ENCODE measurements at regions not wholly inside any gene's neighbourhood (a gene's known extent, or its start where the extent isn't known, plus 50 kb on each side); places are given as distances from the start of the nearest gene placed in this dataset.

- Histone ChIP-seq H3K18ac (ENCODE audit: insufficient read length, low read depth, low read length) (no peak overlapping the region), H3K23me2 (ENCODE audit: insufficient read length, low read depth, low read length, poor library complexity, severe bottlenecking) (no peaks in the 10 kb centered on the region)
Measured at GRCh38 chr4:120415896-120416295, 349.2 kb upstream of the MAD2L1 start.

More at GRCh38 chr4:120415896-120416295, 349.2 kb upstream of the MAD2L1 start:
- Histone ChIP-seq H3K9ac (ENCODE audit: extremely low read depth, insufficient read length, low read length) (no peak overlapping the region), H3K79me2 (ENCODE audit: insufficient read depth, low read length) (no peaks in the 10 kb centered on the region), H2BK120ac (ENCODE audit: low read depth, low read length, poor library complexity, severe bottlenecking) (no peak overlapping the region), H3K79me1 (ENCODE audit: insufficient read depth, low read depth, low read length, poor library complexity, severe bottlenecking) (no peaks in the 10 kb centered on the region), H2BK15ac (ENCODE audit: low read depth, low read length) (no peak overlapping the region), H3K23ac (ENCODE audit: insufficient read length, low read depth, low read length) (no peak overlapping the region), H4K20me1 (ENCODE audit: control insufficient read depth, insufficient read depth, insufficient read length) (no peaks in the 10 kb centered on the region), H4K91ac (ENCODE audit: insufficient read length, low read depth, low read length) (no peak overlapping the region), H3K9me3 (ENCODE audit: control insufficient read depth, low read depth, low read length) (no peaks in the 10 kb centered on the region), H3T11ph (ENCODE audit: low read length) (no peak overlapping the region), H4K5ac (ENCODE audit: insufficient read length, low read depth, low read length) (no peak overlapping the region), H3K14ac (ENCODE audit: insufficient read depth, low read length) (no peak overlapping the region), H3K4me1 (ENCODE audit: insufficient read depth, low read length) (no peaks in the 10 kb centered on the region), H3K56ac (ENCODE audit: insufficient read length, low read depth, low read length) (no peak overlapping the region), H3K4me2 (ENCODE audit: insufficient read depth, insufficient read length, low read length) (no peak overlapping the region), H3K4ac (ENCODE audit: low read depth, low read length) (no peak overlapping the region), H2AK5ac (ENCODE audit: insufficient read length, low read length) (no peak overlapping the region), H2BK20ac (ENCODE audit: low read depth, low read length, poor library complexity, severe bottlenecking) (no peak overlapping the region), H3K27me3 (ENCODE audit: insufficient read depth, low read length) (no peaks in the 10 kb centered on the region), H4K8ac (replicated peaks; ENCODE audit: insufficient read length, low read depth, low read length) (no peak overlapping the region), H3K27ac (ENCODE audit: insufficient read length, low read depth, low read length) (no peak overlapping the region), H2BK5ac (ENCODE audit: insufficient read length, low read length) (no peak overlapping the region), H2AFZ (ENCODE audit: low read length) (no peak overlapping the region), H2BK12ac (ENCODE audit: insufficient read length, low read depth, low read length) (no peak overlapping the region)
- Mint-ChIP-seq H3K27ac (no peak overlapping the region), H3K4me1 (no peaks in the 10 kb centered on the region), H3K36me3 (ENCODE audit: insufficient read depth in 1 of 3, low read depth in 3 of 3) (peaks cover 2 to 6% (median 3%) of the 10 kb centered on the region in 3 experiments; a peak in 3 of 7 replicates), H3K4me3 (no peak overlapping the region), H3K27me3 (ENCODE audit: low read depth) (no peaks in the 10 kb centered on the region), H3K9me3 (peaks cover 4 to 12% of the 10 kb centered on the region in 2 experiments)
- no peak for DNase-seq
- TF ChIP-seq, protein P1, sequence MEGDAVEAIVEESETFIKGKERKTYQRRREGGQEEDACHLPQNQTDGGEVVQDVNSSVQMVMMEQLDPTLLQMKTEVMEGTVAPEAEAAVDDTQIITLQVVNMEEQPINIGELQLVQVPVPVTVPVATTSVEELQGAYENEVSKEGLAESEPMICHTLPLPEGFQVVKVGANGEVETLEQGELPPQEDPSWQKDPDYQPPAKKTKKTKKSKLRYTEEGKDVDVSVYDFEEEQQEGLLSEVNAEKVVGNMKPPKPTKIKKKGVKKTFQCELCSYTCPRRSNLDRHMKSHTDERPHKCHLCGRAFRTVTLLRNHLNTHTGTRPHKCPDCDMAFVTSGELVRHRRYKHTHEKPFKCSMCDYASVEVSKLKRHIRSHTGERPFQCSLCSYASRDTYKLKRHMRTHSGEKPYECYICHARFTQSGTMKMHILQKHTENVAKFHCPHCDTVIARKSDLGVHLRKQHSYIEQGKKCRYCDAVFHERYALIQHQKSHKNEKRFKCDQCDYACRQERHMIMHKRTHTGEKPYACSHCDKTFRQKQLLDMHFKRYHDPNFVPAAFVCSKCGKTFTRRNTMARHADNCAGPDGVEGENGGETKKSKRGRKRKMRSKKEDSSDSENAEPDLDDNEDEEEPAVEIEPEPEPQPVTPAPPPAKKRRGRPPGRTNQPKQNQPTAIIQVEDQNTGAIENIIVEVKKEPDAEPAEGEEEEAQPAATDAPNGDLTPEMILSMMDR (conservative IDR thresholded peaks at IDR 0.05) = no peak

Measured in H9 (cell line).